ENCODE measurements at regions not wholly inside any gene's neighbourhood (a gene's known extent, or its start where the extent isn't known, plus 50 kb on each side); places are given as distances from the start of the nearest gene placed in this dataset.

DNA sequence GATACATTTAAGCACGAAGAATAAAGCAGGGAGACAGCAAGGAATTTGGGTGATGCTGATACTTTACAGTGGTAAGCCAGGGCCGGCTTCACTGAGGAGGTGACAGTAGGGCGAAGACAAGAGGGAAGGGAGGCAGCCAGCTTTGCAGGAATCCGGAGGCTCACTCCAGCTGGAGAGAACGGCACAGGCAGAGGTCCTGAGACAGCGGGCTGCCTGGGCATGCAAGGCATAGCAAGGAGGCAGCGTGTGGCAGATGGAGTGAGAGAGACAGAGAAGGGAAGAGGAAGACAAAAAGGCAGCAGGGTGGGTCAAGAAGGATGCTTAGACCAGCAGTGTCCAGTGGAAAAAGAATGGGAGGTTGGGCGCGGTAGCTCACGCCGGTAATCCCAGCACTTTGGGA, 83.2 kb upstream of the WASF3 start:
- Histone ChIP-seq H3K4me3 (replicated peaks; ENCODE audit: insufficient read depth, low read length) (no peak overlapping the region), H3K27ac (replicated peaks) (no peak overlapping the region), H3K27me3 (ENCODE audit: insufficient read depth, poor library complexity, severe bottlenecking) (no peaks in the 10 kb centered on the region)
- TF ChIP-seq, protein P1, sequence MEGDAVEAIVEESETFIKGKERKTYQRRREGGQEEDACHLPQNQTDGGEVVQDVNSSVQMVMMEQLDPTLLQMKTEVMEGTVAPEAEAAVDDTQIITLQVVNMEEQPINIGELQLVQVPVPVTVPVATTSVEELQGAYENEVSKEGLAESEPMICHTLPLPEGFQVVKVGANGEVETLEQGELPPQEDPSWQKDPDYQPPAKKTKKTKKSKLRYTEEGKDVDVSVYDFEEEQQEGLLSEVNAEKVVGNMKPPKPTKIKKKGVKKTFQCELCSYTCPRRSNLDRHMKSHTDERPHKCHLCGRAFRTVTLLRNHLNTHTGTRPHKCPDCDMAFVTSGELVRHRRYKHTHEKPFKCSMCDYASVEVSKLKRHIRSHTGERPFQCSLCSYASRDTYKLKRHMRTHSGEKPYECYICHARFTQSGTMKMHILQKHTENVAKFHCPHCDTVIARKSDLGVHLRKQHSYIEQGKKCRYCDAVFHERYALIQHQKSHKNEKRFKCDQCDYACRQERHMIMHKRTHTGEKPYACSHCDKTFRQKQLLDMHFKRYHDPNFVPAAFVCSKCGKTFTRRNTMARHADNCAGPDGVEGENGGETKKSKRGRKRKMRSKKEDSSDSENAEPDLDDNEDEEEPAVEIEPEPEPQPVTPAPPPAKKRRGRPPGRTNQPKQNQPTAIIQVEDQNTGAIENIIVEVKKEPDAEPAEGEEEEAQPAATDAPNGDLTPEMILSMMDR (IDR thresholded peaks at IDR 0.05; ENCODE audit: insufficient read depth, low read length): no peak
- TF ChIP-seq GABPA (IDR thresholded peaks at IDR 0.05; ENCODE audit: low read depth) (no peak), POLR2AphosphoS5 (IDR thresholded peaks at IDR 0.05; ENCODE audit: low read depth) (no peak), SPI1 (IDR thresholded peaks at IDR 0.05; ENCODE audit: borderline replicate concordance, low read depth) (no peak)
- TF ChIP-seq, protein P2, sequence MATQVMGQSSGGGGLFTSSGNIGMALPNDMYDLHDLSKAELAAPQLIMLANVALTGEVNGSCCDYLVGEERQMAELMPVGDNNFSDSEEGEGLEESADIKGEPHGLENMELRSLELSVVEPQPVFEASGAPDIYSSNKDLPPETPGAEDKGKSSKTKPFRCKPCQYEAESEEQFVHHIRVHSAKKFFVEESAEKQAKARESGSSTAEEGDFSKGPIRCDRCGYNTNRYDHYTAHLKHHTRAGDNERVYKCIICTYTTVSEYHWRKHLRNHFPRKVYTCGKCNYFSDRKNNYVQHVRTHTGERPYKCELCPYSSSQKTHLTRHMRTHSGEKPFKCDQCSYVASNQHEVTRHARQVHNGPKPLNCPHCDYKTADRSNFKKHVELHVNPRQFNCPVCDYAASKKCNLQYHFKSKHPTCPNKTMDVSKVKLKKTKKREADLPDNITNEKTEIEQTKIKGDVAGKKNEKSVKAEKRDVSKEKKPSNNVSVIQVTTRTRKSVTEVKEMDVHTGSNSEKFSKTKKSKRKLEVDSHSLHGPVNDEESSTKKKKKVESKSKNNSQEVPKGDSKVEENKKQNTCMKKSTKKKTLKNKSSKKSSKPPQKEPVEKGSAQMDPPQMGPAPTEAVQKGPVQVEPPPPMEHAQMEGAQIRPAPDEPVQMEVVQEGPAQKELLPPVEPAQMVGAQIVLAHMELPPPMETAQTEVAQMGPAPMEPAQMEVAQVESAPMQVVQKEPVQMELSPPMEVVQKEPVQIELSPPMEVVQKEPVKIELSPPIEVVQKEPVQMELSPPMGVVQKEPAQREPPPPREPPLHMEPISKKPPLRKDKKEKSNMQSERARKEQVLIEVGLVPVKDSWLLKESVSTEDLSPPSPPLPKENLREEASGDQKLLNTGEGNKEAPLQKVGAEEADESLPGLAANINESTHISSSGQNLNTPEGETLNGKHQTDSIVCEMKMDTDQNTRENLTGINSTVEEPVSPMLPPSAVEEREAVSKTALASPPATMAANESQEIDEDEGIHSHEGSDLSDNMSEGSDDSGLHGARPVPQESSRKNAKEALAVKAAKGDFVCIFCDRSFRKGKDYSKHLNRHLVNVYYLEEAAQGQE (IDR thresholded peaks at IDR 0.05; ENCODE audit: insufficient replicate concordance, low read depth): no peak
- no peak for DNase-seq (ENCODE audit: low read depth in 1 of 2, low spot score in 1 of 2)

DNA sequence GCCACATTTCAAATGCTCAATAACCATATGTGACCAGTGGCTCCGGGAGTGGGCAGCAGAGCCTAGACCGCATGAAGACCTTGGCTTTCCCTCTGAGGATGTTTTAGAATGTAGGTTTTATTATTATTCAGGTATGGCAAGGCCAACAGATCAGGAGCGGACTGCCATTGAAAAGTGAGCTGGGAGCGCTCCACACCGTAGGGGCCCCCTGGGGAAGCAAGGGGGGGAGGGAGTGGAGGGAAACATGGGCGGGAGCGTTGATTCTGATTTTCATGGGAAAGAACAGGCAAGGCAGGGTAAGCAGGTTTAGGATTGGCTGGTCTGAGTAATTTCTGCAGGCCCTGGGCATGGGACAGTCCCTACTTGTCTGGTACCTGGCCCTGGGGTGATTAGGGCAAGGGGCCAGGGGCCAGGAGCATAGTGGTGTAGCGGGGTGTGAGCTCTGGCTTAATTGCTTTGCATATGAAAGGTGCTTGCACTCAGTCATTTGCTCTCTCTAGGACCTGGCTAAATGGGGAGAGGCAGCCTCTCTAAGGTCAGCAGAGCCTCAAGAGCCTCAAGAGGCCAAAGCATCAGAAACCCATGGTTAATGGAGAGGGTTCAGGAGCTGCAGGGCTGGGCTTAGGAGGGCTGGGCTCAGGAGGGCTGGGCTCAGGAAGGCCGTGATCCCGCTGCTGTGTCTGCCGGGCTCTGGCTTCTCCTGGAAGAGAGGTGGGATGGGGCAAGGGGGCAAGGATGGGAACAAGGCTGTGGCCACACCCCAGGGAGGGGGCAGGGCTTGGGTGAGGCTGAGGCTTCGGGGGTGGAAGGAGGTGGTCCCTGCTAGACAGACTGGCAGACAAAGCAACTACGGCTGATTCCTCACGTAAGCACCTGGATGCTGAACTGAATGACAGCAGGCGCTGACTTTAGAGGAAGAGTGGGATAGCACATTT, 82.0 kb upstream of the WASF3 start:
- no peak overlapping the region for H3K4me3 ChIP-seq (replicated peaks; ENCODE audit: insufficient read depth, low read length)
- H3K27me3 ChIP-seq (ENCODE audit: insufficient read depth, poor library complexity, severe bottlenecking): no peaks in the 10 kb centered on the region
- TF ChIP-seq, protein P2 (IDR thresholded peaks at IDR 0.05; ENCODE audit: insufficient replicate concordance, low read depth): no peak
- TF ChIP-seq, protein P1 (IDR thresholded peaks at IDR 0.05; ENCODE audit: insufficient read depth, low read length): no peak
- no peak for TF ChIP-seq SPI1 (IDR thresholded peaks at IDR 0.05; ENCODE audit: borderline replicate concordance, low read depth)
- TF ChIP-seq POLR2AphosphoS5 (IDR thresholded peaks at IDR 0.05; ENCODE audit: low read depth): no peak
- TF ChIP-seq GABPA (IDR thresholded peaks at IDR 0.05; ENCODE audit: low read depth): no peak
- DNase-seq (ENCODE audit: low read depth in 1 of 2, low spot score in 1 of 2): no peak
- no peak overlapping the region for H3K27ac ChIP-seq (replicated peaks)

DNA sequence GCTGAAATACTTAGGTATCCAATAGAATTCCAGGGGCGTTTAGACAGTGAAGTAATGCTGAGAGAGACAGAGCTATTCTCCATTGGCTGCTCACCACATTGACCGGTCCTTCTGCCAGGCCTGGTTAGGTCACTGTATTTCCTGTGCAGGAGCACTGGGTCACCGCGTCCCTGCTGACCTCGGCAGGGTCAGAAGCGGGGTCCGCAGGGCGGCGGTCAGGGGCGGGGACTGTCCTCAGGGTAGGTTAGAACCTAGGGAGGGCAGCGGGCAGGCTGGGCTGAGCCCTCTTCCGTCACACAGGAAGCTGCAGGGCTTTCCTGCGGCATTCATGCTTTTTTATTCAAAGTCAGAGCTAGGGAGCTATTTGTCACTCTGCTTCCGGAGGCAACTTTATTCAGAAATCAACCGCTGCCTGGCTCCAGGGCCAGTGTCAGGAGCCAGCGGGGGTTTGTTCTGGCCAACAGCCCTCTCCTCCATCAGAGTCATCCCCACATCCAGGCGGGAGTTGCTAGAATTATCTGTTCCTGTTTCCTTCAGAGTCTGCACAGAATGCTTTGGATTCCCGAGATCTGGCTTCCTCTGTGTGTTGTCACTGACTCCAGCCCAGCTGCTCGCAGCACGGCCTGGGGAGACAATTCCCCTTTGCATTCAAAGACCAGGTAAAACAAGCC, 81.2 kb upstream of the WASF3 start:
- DNase-seq (ENCODE audit: low read depth in 1 of 2, low spot score in 1 of 2): no peak
- TF ChIP-seq SPI1 (IDR thresholded peaks at IDR 0.05; ENCODE audit: borderline replicate concordance, low read depth): no peak
- TF ChIP-seq, protein P1 (IDR thresholded peaks at IDR 0.05; ENCODE audit: insufficient read depth, low read length): no peak
- no peak for TF ChIP-seq GABPA (IDR thresholded peaks at IDR 0.05; ENCODE audit: low read depth)
- TF ChIP-seq, protein P2 (IDR thresholded peaks at IDR 0.05; ENCODE audit: insufficient replicate concordance, low read depth): no peak
- no peak for TF ChIP-seq POLR2AphosphoS5 (IDR thresholded peaks at IDR 0.05; ENCODE audit: low read depth)
- Histone ChIP-seq H3K27me3 (ENCODE audit: insufficient read depth, poor library complexity, severe bottlenecking) (no peaks in the 10 kb centered on the region), H3K27ac (replicated peaks) (no peak overlapping the region), H3K4me3 (replicated peaks; ENCODE audit: insufficient read depth, low read length) (no peak overlapping the region)
